B cell (primary cell): ENCODE measurements at regions not wholly inside any gene's neighbourhood (a gene's known extent, or its start where the extent isn't known, plus 50 kb on each side); places are given as distances from the start of the nearest gene placed in this dataset.

ENCODE experiments used
- ATAC-seq: fragments of 200-7000 bp; cut with Tn5 transposase; one replicate; pipeline ENCODE4 v1.10.0; 2021; ENCODE audit warnings: low read depth, mild to moderate bottlenecking, moderate number of reproducible peaks, moderate library complexity
- CTCF ChIA-PET: fragments of 350-600 bp; sonication (Branson Sonifier 250); formaldehyde crosslinking; loops from one replicate; lab custom pipeline; 2021; ENCODE audit warnings: antibody characterized with exemption, inconsistent platforms; lab: Charles Lee
- POLR2A ChIA-PET: fragments of 350-600 bp; sonication (Branson Sonifier 250); formaldehyde crosslinking; loops from one replicate; lab custom pipeline; 2021; ENCODE audit warnings: antibody characterized with exemption; lab: Charles Lee
- DNase-seq: peaks from one replicate; pipeline ENCODE4 v3.0.0; 2013
- H2AFZ ChIP-seq: 2 replicates; pipeline ENCODE4 v1.6.1; 2012; ENCODE audit warnings: mild to moderate bottlenecking, low read depth, low read length; ENCODE audit not compliant: insufficient read depth, poor library complexity, severe bottlenecking
- H3K27ac ChIP-seq, 2 donors: 1 replicate in 1 of 2; 2 replicates in 1 of 2; pipeline ENCODE4 v1.5.1; 2012 to 2013; ENCODE audit warnings: low read length in 2 of 2, mild to moderate bottlenecking in 2 of 2, moderate library complexity in 1 of 2
- H3K27me3 ChIP-seq, 4 experiments: fragments of 200-600 bp in 1 of 4; sonication (generic) in 1 of 4; replicated peaks in 1 of 4; 1 replicate in 2 of 4; 2 replicates in 2 of 4; pipeline versions ENCODE4 v1.6.1 to v1.7.0; 2013 to 2016; ENCODE audit warnings: low read length in 3 of 4, mild to moderate bottlenecking in 2 of 4, mixed read lengths in 1 of 4, moderate library complexity in 1 of 4; ENCODE audit not compliant: insufficient read depth in 4 of 4, control insufficient read depth in 3 of 4; ENCODE audit errors: control extremely low read depth in 1 of 4
- H3K36me3 ChIP-seq, 2 experiments: replicated peaks in 1 of 2; 1 replicate in 1 of 2; 2 replicates in 1 of 2; pipeline versions ENCODE4 v1.6.1 to v1.7.1; 2013; ENCODE audit warnings: low read length in 1 of 2; ENCODE audit not compliant: insufficient read depth in 2 of 2, control insufficient read depth in 1 of 2; ENCODE audit errors: control extremely low read depth in 1 of 2, extremely low read depth in 1 of 2
- H3K4me1 ChIP-seq, 2 donors: fragments of 200-600 bp in 1 of 2; sonication (generic) in 1 of 2; 1 replicate in 1 of 2; 2 replicates in 1 of 2; pipeline versions ENCODE4 v1.5.1 to v1.6.1; 2013 to 2017; ENCODE audit warnings: low read length in 2 of 2; ENCODE audit not compliant: control insufficient read depth in 2 of 2, insufficient read depth in 2 of 2
- H3K4me2 ChIP-seq: replicated peaks from 2 replicates; pipeline ENCODE3; 2012; ENCODE audit warnings: mild to moderate bottlenecking, low read depth, low read length; ENCODE audit not compliant: poor library complexity, severe bottlenecking
- H3K4me3 ChIP-seq, 5 experiments: fragments of 200-600 bp in 1 of 5; sonication (generic) in 1 of 5; 1 replicate in 3 of 5; 2 replicates in 2 of 5; pipeline versions ENCODE4 v1.5.1 to v1.7.0; 2011 to 2016; ENCODE audit warnings: low read length in 4 of 5, mild to moderate bottlenecking in 4 of 5, low read depth in 2 of 5, control low read depth in 1 of 5, moderate library complexity in 1 of 5; ENCODE audit not compliant: insufficient read depth in 1 of 5; ENCODE audit errors: control extremely low read depth in 1 of 5, extremely low read depth in 1 of 5
- H3K79me2 ChIP-seq: fragments of 200-600 bp; sonication (generic); one replicate; pipeline ENCODE4 v1.6.0; 2016; ENCODE audit warnings: low read length; ENCODE audit not compliant: control insufficient read depth, insufficient read depth
- H3K9ac ChIP-seq: fragments of 200-600 bp; sonication (generic); 2 replicates; pipeline ENCODE4 v1.6.1; 2017; ENCODE audit warnings: mild to moderate bottlenecking, low read length, moderate library complexity
- H3K9me3 ChIP-seq, 3 donors: one replicate each; pipeline versions ENCODE4 v1.6.1 to v1.7.1; 2013; ENCODE audit warnings: low read length in 2 of 3; ENCODE audit not compliant: control insufficient read depth in 2 of 3, insufficient read depth in 1 of 3; ENCODE audit errors: control extremely low read depth in 1 of 3
- H4K20me1 ChIP-seq: 2 replicates; pipeline ENCODE4 v1.6.0; 2012; ENCODE audit warnings: mild to moderate bottlenecking, low read length; ENCODE audit not compliant: insufficient read depth, control insufficient read depth, poor library complexity, severe bottlenecking
- H3K27ac Mint-ChIP-seq: one replicate; pipeline ENCODE4 v1.8.0; 2021; ENCODE audit warnings: mixed read lengths
- H3K27me3 Mint-ChIP-seq: one replicate; pipeline ENCODE4 v1.8.0; 2021; ENCODE audit warnings: mixed read lengths
- H3K4me1 Mint-ChIP-seq: one replicate; pipeline ENCODE4 v1.8.0; 2021; ENCODE audit warnings: mixed read lengths
- H3K4me3 Mint-ChIP-seq: one replicate; pipeline ENCODE4 v1.8.0; 2021; ENCODE audit warnings: mixed read lengths
- H3K9me3 Mint-ChIP-seq: one replicate; pipeline ENCODE4 v1.8.0; 2022; ENCODE audit warnings: mixed read lengths; ENCODE audit not compliant: insufficient read depth
- EZH2 ChIP-seq: IDR thresholded peaks from 2 replicates; pipeline ENCODE4 v1.6.1; 2012; ENCODE audit warnings: borderline replicate concordance, low read depth, mild to moderate bottlenecking, moderate library complexity, low read length; ENCODE audit not compliant: insufficient read depth, poor library complexity, severe bottlenecking
- WGBS: methylation state at CpG from one replicate; pipeline ENCODE4 v1.1.5; 2013; ENCODE audit warnings: missing lambda C conversion rate; ENCODE audit not compliant: insufficient coverage; 5-methylcytosine and 5-hydroxymethylcytosine counted together
- intact Hi-C: fragments of 100-400 bp; cut with micrococcal nuclease; formaldehyde crosslinking; loops from one replicate; pipeline ENCODE4 v1.10.0; 2022
- TF ChIP-seq, protein P1 (sequence below): fragments of 200-600 bp; IDR thresholded peaks from one replicate; pipeline ENCODE4 v1.8.0; 2022; ENCODE audit warnings: antibody characterized with exemption, mild to moderate bottlenecking

GRCh38 chr1:80249699-80250098 lies 1243.2 kb upstream of the ADGRL4 start:
- CTCF ChIA-PET = no interaction called here
- POLR2A ChIA-PET = no interaction called here
- 90% methylated on average over 1 of the region's 1 CpG for WGBS
- ATAC-seq (no peak), DNase-seq (no peak)
- Mint-ChIP-seq H3K9me3 (peaks cover 2% of the 10 kb centered on the region), H3K4me1 (no peaks in the 10 kb centered on the region), H3K27me3 (no peaks in the 10 kb centered on the region), H3K27ac (no peak overlapping the region), H3K4me3 (no peak overlapping the region)
- Histone ChIP-seq H3K9ac (no peak overlapping the region), H3K36me3 (no peaks in the 10 kb centered on the region), H3K27ac (no peak overlapping the region), H4K20me1 (no peaks in the 10 kb centered on the region), H3K79me2 (no peaks in the 10 kb centered on the region), H3K9me3 (no peaks in the 10 kb centered on the region), H3K4me2 (no peak overlapping the region), H2AFZ (no peak overlapping the region), H3K4me3 (no peak overlapping the region), H3K27me3 (no peaks in the 10 kb centered on the region), H3K4me1 (no peaks in the 10 kb centered on the region)
- TF ChIP-seq, protein P1, sequence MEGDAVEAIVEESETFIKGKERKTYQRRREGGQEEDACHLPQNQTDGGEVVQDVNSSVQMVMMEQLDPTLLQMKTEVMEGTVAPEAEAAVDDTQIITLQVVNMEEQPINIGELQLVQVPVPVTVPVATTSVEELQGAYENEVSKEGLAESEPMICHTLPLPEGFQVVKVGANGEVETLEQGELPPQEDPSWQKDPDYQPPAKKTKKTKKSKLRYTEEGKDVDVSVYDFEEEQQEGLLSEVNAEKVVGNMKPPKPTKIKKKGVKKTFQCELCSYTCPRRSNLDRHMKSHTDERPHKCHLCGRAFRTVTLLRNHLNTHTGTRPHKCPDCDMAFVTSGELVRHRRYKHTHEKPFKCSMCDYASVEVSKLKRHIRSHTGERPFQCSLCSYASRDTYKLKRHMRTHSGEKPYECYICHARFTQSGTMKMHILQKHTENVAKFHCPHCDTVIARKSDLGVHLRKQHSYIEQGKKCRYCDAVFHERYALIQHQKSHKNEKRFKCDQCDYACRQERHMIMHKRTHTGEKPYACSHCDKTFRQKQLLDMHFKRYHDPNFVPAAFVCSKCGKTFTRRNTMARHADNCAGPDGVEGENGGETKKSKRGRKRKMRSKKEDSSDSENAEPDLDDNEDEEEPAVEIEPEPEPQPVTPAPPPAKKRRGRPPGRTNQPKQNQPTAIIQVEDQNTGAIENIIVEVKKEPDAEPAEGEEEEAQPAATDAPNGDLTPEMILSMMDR = no peak
- no peak for TF ChIP-seq EZH2
- intact Hi-C loops = no loop called here

DNA sequence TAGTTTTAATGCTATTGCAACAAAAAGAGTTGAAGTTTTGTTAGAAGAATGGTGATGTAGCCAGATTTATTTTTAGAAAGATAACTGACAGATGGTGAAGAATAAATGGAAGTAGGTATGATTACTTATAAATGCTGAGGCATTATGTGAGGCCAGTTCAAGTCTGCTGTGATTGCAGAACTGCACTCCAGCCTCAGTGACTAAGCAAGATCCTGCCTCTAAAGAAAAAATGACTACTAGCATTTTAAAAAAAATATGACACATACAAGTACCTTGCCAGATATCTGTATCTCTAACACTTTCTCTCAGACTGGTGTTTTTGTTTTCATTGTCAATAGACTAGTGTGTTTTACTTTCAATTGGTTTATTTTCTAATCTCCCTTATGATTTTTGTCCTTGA lies 1242.4 kb upstream of the ADGRL4 start:
- H3K79me2 ChIP-seq = no peaks in the 10 kb centered on the region
- no peak for TF ChIP-seq EZH2
- TF ChIP-seq, protein P1 = no peak
- no peak overlapping the region for H3K9ac ChIP-seq
- ATAC-seq (no peak), DNase-seq (no peak)
- ChIA-PET CTCF (no interaction called here), POLR2A (no interaction called here)
- no peak overlapping the region for H2AFZ ChIP-seq
- H3K36me3 ChIP-seq = no peaks in the 10 kb centered on the region
- no peak overlapping the region for H3K4me3 ChIP-seq
- H3K4me3 Mint-ChIP-seq = no peak overlapping the region
- intact Hi-C loops = no loop called here
- H3K9me3 Mint-ChIP-seq = peaks cover 2% of the 10 kb centered on the region
- H3K4me2 ChIP-seq = no peak overlapping the region
- H3K4me1 Mint-ChIP-seq = no peaks in the 10 kb centered on the region
- H3K27me3 Mint-ChIP-seq = no peaks in the 10 kb centered on the region
- H3K27me3 ChIP-seq = no peaks in the 10 kb centered on the region
- no peak overlapping the region for H3K27ac ChIP-seq
- no peaks in the 10 kb centered on the region for H3K9me3 ChIP-seq
- no peaks in the 10 kb centered on the region for H4K20me1 ChIP-seq
- no peak overlapping the region for H3K27ac Mint-ChIP-seq
- H3K4me1 ChIP-seq = no peaks in the 10 kb centered on the region
